Pancreas (tissue), 10 donors: ENCODE measurements at regions not wholly inside any gene's neighbourhood (a gene's known extent, or its start where the extent isn't known, plus 50 kb on each side); places are given as distances from the start of the nearest gene placed in this dataset.

Experiments
- ATAC-seq, 4 donors: fragments of 200-7000 bp; cut with Tn5 transposase; one replicate each; pipeline versions ENCODE4 v1.8.0 to v1.9.1; 2020; ENCODE audit warnings: mild to moderate bottlenecking in 4 of 4, moderate library complexity in 4 of 4
- DNase-seq, 6 donors: peaks; one replicate each; pipeline ENCODE4 v3.0.0-alpha.2; 2020
- FAIRE-seq: peaks from 2 replicates; lab custom pipeline; 2012; peaks lifted over from hg19 to GRCh38; lab: Jason Lieb, UNC
- H3K27ac ChIP-seq, 4 donors: fragments of 200-600 bp; sonication (generic); 1 replicate in 3 of 4; 2 replicates in 1 of 4; pipeline versions ENCODE4 v1.5.0 to v1.8.0; 2020
- H3K27me3 ChIP-seq, 4 donors: fragments of 200-600 bp; one replicate each; pipeline ENCODE4 v1.8.0; 2021
- H3K36me3 ChIP-seq, 3 donors: fragments of 200-600 bp; sonication (generic) in 1 of 3; one replicate each; pipeline versions ENCODE4 v1.5.0 to v1.8.0; 2020 to 2021
- H3K4me1 ChIP-seq, 3 donors: fragments of 200-600 bp; one replicate each; pipeline ENCODE4 v1.8.0; 2021
- H3K4me3 ChIP-seq, 4 donors: fragments of 200-600 bp; sonication (generic) in 2 of 4; one replicate each; pipeline versions ENCODE4 v1.5.0 to v1.8.0; 2020 to 2021
- H3K9me3 ChIP-seq, 4 donors: fragments of 200-600 bp; one replicate each; pipeline ENCODE4 v1.8.0; 2021
- CTCF ChIP-seq, 4 donors: fragments of 200-600 bp; sonication (generic) in 3 of 4; IDR thresholded peaks; one replicate each; pipeline versions ENCODE4 v1.5.0 to v1.8.0; 2021; ENCODE audit warnings: antibody characterized with exemption in 4 of 4
- WGBS, 2 donors: extraction: QIAGEN DNeasy Blood & Tissue Kit; methylation state at CpG; one replicate each; pipeline ENCODE4 v1.1.7; 2013; 5-methylcytosine and 5-hydroxymethylcytosine counted together
- intact Hi-C, 3 donors: fragments of 100-400 bp; cut with DNase I; formaldehyde crosslinking; loops; one replicate each; pipeline versions ENCODE4 v1.11.1 to v1.14.2; 2022
- donor health status: healthy with polysubstance abuse.
- donor health status: DM: no; HTN: no; CAD: no; lungs with moderate emphysema.
- donor health status: DM: no; HTN: no; CAD: no.
- donor health status: control.
- donor health status: control.
- donor health status: Bipolar disorder and iron deficiency.
- donor health status: DM: yes; HTN: yes; CAD: no.
- donor health status: DM: no; HTN: no; CAD: no.
- donor health status: DM: no; HTN: no; CAD: no.
- donor health status: DM: yes; HTN: yes; CAD: no.

- no peak for ATAC-seq
- 25 to 39% methylated on average over 2 of the region's 2 CpGs for WGBS, 2 donors
- no peaks in the 10 kb centered on the region for H3K36me3 ChIP-seq
These were observed 318.7 kb upstream of the KLF12 start for GRCh38 chr13:74452881-74453280.

GRCh38 chr13:74452176-74452575, 318.0 kb upstream of the KLF12 start:
- 62 to 77% methylated on average over 2 of the region's 2 CpGs for WGBS, 2 donors
- intact Hi-C loops = no loop called here
- FAIRE-seq (no peak), ATAC-seq (no peak), DNase-seq (no peak)
- H3K27ac ChIP-seq = no peak overlapping the region
- no peak overlapping the region for H3K4me3 ChIP-seq
- no peaks in the 10 kb centered on the region for H3K9me3 ChIP-seq
- no peaks in the 10 kb centered on the region for H3K36me3 ChIP-seq
- H3K27me3 ChIP-seq = no peaks in the 10 kb centered on the region
- no peak for TF ChIP-seq CTCF (IDR thresholded peaks at IDR 0.05)
- H3K4me1 ChIP-seq = no peaks in the 10 kb centered on the region

More at GRCh38 chr13:74452881-74453280, 318.7 kb upstream of the KLF12 start:
- no peak for FAIRE-seq
- H3K27ac ChIP-seq = no peak overlapping the region
- TF ChIP-seq CTCF (IDR thresholded peaks at IDR 0.05) = no peak
- no peak for DNase-seq
- intact Hi-C loops = no loop called here
- no peak overlapping the region for H3K4me3 ChIP-seq
- H3K4me1 ChIP-seq = no peaks in the 10 kb centered on the region
- no peaks in the 10 kb centered on the region for H3K9me3 ChIP-seq
- H3K27me3 ChIP-seq = no peaks in the 10 kb centered on the region

- Histone ChIP-seq H3K9me3 (no peaks in the 10 kb centered on the region), H3K4me3 (no peak overlapping the region), H3K27me3 (no peaks in the 10 kb centered on the region), H3K4me1 (no peaks in the 10 kb centered on the region), H3K36me3 (no peaks in the 10 kb centered on the region), H3K27ac (no peak overlapping the region)
- 38 to 53% methylated on average over 3 of the region's 3 CpGs for WGBS, 2 donors
- FAIRE-seq (no peak), DNase-seq (no peak), ATAC-seq (no peak)
- intact Hi-C loops = no loop called here
- no peak for TF ChIP-seq CTCF (IDR thresholded peaks at IDR 0.05)
These were observed 316.8 kb upstream of the KLF12 start for GRCh38 chr13:74450964-74451363.

- ATAC-seq = no peak
- intact Hi-C loops = no loop called here
- H3K36me3 ChIP-seq = no peaks in the 10 kb centered on the region
- H3K9me3 ChIP-seq = no peaks in the 10 kb centered on the region
- no peak for DNase-seq
- H3K27ac ChIP-seq = no peak overlapping the region
- no peaks in the 10 kb centered on the region for H3K27me3 ChIP-seq
- 71 to 74% methylated on average over 3 of the region's 3 CpGs for WGBS, 2 donors
- FAIRE-seq = no peak
- H3K4me1 ChIP-seq = no peaks in the 10 kb centered on the region
- H3K4me3 ChIP-seq = no peak overlapping the region
- no peak for TF ChIP-seq CTCF (IDR thresholded peaks at IDR 0.05)
These were observed 316.3 kb upstream of the KLF12 start for GRCh38 chr13:74450525-74450845.

GRCh38 chr13:74449811-74450524, 315.8 kb upstream of the KLF12 start:
- no peak for FAIRE-seq
- ATAC-seq = no peak
- H3K9me3 ChIP-seq = no peaks in the 10 kb centered on the region
- no peak overlapping the region for H3K27ac ChIP-seq
- DNase-seq = no peak
- no peak for TF ChIP-seq CTCF (IDR thresholded peaks at IDR 0.05)
- H3K36me3 ChIP-seq = no peaks in the 10 kb centered on the region
- WGBS, 2 donors = 72 to 76% methylated on average over 2 of the region's 2 CpGs
- intact Hi-C loops = no loop called here
- no peaks in the 10 kb centered on the region for H3K4me1 ChIP-seq
- no peaks in the 10 kb centered on the region for H3K27me3 ChIP-seq
- H3K4me3 ChIP-seq = no peak overlapping the region
